GM21717 (cell line): ENCODE measurements at regions not wholly inside any gene's neighbourhood (a gene's known extent, or its start where the extent isn't known, plus 50 kb on each side); places are given as distances from the start of the nearest gene placed in this dataset.

Experiments used
- ATAC-seq: cut with Tn5 transposase; IDR thresholded peaks from one replicate; pipeline ENCODE4 v1.9.1; 2021; ENCODE audit warnings: mild to moderate bottlenecking, moderate library complexity; ENCODE audit not compliant: unreplicated experiment

GRCh38 chr10:44476409-44477045, 91.6 kb upstream of the CXCL12 start:
- no peak for ATAC-seq

- ATAC-seq, result no peak
Observed at GRCh38 chr10:44477046-44477425, 92.1 kb upstream of the CXCL12 start.

- no peak for ATAC-seq
Observed at GRCh38 chr10:44478040-44478439, 93.1 kb upstream of the CXCL12 start.

- no peak for ATAC-seq
Observed at GRCh38 chr10:44478876-44479705, 94.2 kb upstream of the CXCL12 start.

GRCh38 chr10:44492678-44493077, 107.8 kb upstream of the CXCL12 start:
- no peak for ATAC-seq

- no peak for ATAC-seq
Observed at GRCh38 chr10:44498222-44498621, 113.3 kb upstream of the CXCL12 start.

GRCh38 chr10:44500451-44500850, 115.6 kb upstream of the CXCL12 start:
- no peak for ATAC-seq

- ATAC-seq, result no peak
Observed at GRCh38 chr10:44506386-44506785, 121.5 kb upstream of the CXCL12 start.

GRCh38 chr10:44510379-44511115, 125.7 kb upstream of the CXCL12 start:
- ATAC-seq, result no peak

GRCh38 chr10:44511166-44511565, 126.3 kb upstream of the CXCL12 start:
- ATAC-seq, result no peak

- no peak for ATAC-seq
Observed at GRCh38 chr10:44511601-44512000, 126.7 kb upstream of the CXCL12 start.

- no peak for ATAC-seq
Observed at GRCh38 chr10:44512431-44513022, 127.6 kb upstream of the CXCL12 start.

- no peak for ATAC-seq
Observed at GRCh38 chr10:44513591-44513990, 128.7 kb upstream of the CXCL12 start.

- ATAC-seq, result no peak
Observed at GRCh38 chr10:44516891-44517290, 132.0 kb upstream of the CXCL12 start.

- no peak for ATAC-seq
Observed at GRCh38 chr10:44517635-44518034, 132.7 kb upstream of the CXCL12 start.

- ATAC-seq, result no peak
Observed at GRCh38 chr10:44519361-44519760, 134.5 kb upstream of the CXCL12 start.

GRCh38 chr10:44520651-44521050, 135.8 kb upstream of the CXCL12 start:
- no peak for ATAC-seq

GRCh38 chr10:44539178-44539577, 154.3 kb upstream of the CXCL12 start:
- ATAC-seq, result no peak

GRCh38 chr10:44552726-44553125, 167.8 kb upstream of the CXCL12 start:
- ATAC-seq, result no peak

- ATAC-seq, result no peak
Observed at GRCh38 chr10:44557596-44558191, 172.8 kb upstream of the CXCL12 start.

- ATAC-seq, result no peak
Observed at GRCh38 chr10:44558521-44558920, 173.6 kb upstream of the CXCL12 start.
